Umbilical cord (tissue), 1 donor: ENCODE measurements at regions not wholly inside any gene's neighbourhood (a gene's known extent, or its start where the extent isn't known, plus 50 kb on each side); places are given as distances from the start of the nearest gene placed in this dataset.

Experiments used
- DNase-seq: peaks from one replicate; pipeline ENCODE4 v3.0.0-alpha.2; 2015; ENCODE audit warnings: low spot score

DNA sequence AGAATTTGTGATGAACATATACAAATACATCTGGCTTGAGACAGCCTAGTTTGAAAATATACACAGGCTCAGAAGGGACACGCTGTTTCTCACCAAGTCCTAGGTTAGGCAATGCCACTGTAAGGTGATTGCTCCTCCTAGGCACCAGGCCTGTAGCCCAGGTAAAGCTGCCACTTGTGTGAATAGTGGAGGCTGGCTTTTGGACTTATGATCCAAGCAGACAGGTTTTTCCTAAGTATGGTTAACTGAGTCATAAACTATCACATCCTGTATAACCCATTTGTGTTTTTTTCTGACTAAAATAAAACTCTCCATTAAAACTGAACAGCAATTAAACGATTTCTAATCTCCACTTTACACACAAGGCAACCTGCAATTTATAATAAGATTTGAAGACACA, 81.0 kb downstream of the SEMA4F start:
- no peak for DNase-seq

- DNase-seq = no peak
These were observed 81.5 kb downstream of the SEMA4F start for GRCh38 chr2:74735564-74735963.

- no peak for DNase-seq
These were observed 82.5 kb downstream of the SEMA4F start for GRCh38 chr2:74736589-74736988.

DNA sequence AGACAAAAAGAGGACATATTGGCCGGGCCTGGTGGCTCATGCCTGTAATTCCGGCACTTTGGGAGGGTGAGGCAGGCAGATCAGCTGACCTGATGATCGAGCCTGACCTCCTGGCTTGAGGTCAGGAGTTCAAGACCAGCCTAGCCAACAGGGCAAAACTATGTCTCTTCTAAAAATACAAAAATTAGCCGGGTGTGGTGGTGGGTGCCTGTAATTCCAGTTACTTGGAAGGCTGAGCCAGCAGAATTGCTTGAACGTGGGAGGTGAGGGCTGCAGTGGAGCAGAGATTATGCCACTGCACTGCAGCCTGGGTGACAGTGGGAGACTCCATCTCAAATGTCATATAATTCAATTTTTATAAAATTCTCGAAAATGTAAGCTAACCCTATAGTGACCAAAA, 84.5 kb downstream of the SEMA4F start:
- no peak for DNase-seq

DNA sequence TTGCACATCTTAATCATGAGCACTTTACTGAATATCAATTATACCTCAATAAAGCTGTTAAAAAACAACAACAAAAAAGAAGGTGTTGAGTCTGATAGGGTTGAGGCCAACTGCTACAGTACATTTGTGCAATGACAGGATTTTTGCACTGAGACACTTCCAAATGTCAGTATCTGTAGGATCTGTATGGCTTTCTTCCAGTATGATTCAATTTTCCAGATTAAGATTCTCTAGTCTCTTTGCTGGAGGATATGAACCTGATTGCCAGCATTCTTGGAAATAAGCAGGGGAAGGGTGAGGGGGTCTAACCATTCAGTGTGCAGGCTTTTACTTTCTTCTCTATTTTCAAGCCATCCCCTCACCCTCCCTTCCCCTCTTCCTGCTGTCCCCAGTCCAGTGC, 85.1 kb downstream of the SEMA4F start:
- DNase-seq = no peak

DNA sequence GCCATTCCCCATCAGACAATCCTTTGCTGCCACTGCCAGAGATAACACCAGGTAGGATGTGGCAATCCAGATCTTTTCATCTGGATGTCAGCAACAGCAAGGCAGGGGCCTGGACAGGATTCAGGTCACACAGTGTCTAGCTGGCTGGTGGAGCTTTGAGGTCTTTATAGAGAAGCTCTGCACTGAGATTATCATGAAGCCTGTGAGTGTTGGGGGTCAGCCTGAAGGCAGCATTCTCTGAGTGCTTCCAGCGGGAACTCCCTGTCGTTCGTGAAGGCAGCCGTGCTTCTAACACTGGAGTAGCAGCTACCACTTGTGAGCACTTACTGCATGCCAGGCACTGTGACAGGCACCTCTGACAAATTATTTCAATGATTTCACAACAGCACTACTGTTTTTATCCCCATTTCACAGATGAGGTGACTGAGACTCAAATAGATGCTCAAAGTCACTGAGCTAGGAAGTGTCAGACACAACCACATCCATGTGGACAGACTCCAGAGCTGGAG, 85.7 kb downstream of the SEMA4F start:
- peak; percentile 27 for DNase-seq

- DNase-seq = no peak
These were observed 86.3 kb downstream of the SEMA4F start for GRCh38 chr2:74740395-74740740.

DNA sequence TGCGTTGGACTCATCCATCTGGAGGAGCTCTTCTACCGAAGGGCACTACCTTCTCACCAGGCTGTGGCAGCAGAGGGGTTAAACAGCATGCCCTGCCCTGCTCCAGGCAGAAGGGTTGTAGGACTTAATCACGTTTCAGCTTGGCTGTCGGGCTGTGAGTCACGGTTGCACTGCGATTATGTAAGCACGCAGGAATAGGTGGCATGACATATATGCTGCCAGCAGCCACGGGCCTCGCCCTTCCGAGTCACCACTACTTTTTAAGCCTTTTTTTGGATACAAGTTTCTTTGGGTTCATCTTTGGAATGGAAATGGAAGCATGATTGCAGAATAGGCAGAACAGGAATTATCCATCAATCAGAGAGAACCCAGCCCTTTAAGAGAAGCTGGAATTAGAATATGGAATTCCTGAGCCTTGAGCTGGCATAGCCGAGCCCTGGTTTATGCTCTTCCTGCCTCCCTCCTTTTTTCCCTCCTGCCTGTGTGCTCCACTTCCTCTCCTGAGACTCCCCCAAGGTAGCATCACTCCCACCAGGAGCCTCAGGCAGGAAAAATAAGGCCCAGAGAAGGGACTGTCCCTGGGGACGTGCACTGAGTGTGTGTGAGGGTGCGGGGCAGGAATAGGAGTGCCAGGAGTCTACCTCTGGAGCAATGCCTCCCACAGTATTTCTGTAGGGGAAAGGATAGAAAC, 86.8 kb downstream of the SEMA4F start:
- DNase-seq = peak; percentile 91

- no peak for DNase-seq
These were observed 87.6 kb downstream of the SEMA4F start for GRCh38 chr2:74741629-74742028.

- no peak for DNase-seq
These were observed 88.4 kb downstream of the SEMA4F start for GRCh38 chr2:74742471-74742870.

GRCh38 chr2:74743039-74743438, 89.0 kb downstream of the SEMA4F start:
- no peak for DNase-seq

- no peak for DNase-seq
These were observed 89.7 kb downstream of the SEMA4F start for GRCh38 chr2:74743778-74744177.

DNA sequence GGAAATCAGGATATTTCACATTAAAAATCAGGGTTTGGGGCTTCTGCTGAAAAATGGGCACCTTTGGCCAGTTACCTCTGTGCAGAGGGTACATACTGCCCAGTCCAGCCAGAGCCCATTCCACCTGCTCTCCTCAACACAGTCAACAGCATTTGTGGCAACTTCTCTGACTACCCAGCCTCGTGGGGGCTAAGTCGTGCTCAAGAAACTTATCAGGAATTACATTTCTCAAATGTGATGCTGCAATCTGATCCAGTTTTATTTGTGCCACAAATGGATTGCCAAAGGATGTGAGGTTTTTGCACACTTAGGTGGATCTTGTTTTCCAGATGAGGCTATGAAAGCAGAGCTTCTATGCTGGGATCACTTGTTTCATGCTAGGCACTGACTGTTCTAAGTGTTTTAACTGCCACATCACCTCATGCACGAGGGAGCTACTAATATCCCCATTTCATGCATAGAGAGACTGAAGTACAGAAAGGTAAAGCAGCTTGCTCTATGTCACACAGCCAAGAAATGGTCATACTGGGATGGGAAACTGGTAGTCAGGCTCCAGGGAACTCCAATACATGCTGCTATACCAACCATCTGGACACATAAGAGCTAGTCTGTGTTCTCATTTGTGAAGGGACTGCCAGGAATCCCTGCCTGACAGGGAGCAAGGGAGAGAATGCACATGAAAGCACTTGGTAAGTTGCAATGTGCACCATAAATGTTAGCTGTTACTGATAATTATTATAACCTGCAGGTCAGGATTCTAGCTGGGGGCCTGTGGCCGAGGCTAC, 89.0 kb upstream of the HK2 start:
- DNase-seq = no peak

DNA sequence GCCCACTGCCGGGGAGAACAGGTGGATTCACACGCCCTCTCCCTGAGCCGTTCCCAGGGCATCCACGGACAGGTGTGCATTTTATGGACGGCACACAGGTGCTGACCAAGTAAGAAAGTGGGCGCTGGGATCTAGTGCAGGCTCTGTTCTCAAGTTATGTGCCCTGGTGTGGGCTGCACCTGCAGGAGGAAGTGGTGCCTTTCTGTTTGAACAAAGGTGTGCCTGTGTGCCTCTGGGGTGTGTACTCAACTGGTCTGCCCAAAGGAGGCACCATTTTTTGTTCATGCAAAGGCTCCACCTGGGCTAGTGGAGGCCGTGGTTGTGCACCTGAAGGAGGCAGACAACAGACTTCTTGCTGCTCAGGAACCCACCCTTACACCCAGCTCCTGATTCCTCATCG, 88.2 kb upstream of the HK2 start:
- DNase-seq = no peak

DNA sequence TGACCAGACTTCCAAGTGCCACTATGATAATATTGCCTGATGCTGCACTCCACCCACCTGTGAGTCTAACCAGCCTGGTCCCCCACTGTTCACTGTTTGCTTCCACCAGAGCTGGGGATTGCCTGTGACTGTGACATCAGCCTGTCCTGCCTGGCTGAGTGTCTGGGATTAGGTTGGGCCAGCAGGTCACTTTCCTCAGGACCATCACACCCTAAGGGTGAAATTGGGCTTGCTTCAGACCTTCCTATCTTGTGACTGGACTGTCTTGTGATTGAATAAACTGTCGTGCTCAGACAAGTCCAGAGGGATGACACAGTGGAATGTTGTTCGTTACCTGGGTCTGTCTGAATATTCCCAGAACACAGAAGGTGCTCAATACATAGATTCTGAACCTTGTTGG, 87.4 kb upstream of the HK2 start:
- no peak for DNase-seq

DNA sequence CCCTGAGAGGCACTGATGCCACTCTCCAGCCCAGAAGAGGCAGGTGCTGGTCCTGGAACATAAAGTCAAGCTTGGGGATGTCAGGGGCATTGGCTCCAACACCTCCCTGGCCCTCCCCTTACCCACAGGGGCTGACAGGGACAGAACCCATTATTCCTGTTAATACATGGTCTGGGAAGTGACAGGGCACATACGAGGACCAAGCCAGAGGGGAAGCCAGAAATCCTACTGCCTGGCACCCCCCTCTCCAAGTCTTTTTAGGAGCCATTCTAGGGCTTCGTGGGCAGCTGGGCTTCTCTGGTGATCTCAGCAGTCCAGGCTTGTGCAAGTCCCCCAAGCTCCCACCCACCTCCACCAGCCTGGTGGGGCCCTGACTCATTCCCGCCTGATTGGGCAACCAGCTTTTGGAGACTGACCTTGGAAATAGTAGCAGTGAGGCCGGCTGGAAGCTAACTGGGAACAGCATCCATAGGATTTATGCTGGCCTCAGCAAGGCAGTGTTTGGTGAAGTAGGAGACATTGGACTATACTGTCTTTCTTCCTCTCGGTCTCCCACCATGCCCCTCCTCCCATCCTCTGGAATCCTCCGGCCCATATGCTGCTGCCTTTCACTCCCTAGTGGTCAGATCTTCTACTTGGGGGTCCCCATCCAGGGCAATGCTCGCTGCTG, 86.4 kb upstream of the HK2 start:
- DNase-seq = no peak

DNA sequence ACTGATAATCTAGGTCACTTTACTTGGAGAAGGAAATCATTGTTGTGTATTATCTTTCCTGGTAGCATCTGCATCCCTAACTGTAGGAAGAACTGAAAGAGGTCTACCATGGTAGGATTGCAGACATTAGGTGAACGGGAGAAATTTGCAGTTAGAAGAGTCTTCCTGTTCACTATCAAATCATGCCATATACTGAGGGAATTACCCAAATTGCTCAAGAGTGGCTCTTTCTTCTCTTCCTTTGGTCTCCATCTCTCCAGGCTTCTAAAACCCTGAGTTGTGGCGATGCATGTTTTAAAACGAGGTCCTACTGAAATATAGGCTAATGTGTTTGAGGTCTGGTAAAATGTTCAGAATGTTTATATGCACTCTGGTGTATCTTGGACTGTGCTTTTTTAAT, 85.3 kb upstream of the HK2 start:
- no peak for DNase-seq

- DNase-seq = no peak
These were observed 84.5 kb upstream of the HK2 start for GRCh38 chr2:74749432-74749831.

- DNase-seq = no peak
These were observed 81.7 kb upstream of the HK2 start for GRCh38 chr2:74751981-74752851.

DNA sequence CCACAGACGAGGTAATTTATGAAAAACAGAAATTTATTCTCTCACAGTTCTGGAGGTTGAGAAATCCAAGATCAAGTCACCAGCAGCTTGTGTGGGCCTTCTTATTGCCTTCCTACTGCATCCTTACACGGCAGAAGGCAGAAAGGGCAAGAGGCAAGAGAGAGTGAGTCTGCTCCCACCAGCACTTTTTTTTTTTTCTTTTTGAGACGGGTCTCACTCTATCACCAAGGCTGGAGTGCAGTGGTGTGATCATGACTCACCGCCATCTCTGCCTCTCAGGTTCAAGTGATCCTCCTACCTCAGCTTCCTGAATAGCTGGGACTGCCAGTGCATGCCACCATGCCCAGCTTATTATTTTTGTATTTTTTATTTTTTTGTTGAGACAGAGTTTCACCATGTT, 78.5 kb upstream of the HK2 start:
- DNase-seq = no peak

DNA sequence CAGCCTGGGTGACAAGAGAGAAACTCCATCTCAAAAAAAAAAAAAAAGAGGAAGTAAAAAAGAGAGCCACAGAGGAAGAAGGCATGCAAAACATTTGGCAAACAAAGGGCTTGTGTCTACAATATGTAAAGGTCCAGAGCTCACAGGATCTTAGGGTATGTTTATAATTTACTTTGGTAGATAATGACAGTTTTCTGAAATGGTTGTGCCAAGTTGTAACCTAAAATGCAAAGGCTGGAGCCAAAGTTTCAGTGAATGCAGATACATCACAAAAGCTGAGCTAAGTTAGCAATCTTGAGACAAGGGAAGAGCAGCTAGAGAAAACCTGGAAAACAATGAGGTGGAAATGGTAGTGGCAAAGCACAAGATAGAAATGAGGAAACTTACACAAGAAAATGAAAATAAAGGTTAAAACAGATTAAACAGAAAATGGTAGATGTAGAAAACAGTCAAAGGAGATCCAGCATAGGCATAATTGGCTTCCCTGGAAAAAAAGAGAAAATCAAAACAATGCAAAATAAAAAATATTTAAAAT, 77.5 kb upstream of the HK2 start:
- DNase-seq = no peak

DNA sequence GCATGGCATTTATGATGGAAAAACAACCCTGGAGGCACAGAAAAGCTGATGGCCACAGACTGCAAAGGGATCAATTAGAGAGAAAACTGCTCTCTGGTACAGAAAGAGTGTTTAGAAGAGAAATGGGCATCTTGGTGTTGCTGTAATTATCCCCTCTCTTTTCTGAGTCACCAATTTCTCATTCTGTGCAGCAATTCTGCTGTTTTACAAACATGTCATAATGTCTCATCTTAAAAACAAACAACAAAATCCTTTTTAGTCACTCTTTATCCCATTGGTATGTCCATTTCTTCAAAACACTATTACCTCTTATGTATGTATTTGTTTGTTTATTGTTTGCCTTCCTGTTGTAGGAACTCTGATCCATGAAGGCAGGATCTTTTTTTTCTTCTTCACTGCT, 73.9 kb upstream of the HK2 start:
- no peak for DNase-seq
